ENCODE measurements at regions not wholly inside any gene's neighbourhood (a gene's known extent, or its start where the extent isn't known, plus 50 kb on each side); places are given as distances from the start of the nearest gene placed in this dataset.

DNA sequence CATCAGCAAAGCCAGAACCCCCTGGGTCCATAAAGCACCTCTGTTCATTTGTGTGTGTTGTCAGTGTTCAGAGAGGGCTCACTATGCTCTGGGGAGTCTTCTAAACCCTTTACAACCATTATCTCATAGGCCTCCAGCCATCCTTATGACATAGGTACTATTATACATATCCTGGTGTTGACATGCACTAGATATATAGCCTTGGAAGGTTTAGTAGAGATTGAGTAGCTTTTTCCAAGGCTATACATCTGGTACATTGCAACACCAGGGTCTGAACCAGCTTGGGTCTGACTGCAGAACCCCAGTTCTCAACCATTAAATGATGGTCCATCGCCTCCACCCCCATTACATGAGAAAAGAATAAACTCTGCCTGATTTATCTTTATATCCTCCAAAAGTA, 253.6 kb upstream of the MKLN1 start:
- TF ChIP-seq, protein P1, sequence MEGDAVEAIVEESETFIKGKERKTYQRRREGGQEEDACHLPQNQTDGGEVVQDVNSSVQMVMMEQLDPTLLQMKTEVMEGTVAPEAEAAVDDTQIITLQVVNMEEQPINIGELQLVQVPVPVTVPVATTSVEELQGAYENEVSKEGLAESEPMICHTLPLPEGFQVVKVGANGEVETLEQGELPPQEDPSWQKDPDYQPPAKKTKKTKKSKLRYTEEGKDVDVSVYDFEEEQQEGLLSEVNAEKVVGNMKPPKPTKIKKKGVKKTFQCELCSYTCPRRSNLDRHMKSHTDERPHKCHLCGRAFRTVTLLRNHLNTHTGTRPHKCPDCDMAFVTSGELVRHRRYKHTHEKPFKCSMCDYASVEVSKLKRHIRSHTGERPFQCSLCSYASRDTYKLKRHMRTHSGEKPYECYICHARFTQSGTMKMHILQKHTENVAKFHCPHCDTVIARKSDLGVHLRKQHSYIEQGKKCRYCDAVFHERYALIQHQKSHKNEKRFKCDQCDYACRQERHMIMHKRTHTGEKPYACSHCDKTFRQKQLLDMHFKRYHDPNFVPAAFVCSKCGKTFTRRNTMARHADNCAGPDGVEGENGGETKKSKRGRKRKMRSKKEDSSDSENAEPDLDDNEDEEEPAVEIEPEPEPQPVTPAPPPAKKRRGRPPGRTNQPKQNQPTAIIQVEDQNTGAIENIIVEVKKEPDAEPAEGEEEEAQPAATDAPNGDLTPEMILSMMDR (conservative IDR thresholded peaks at IDR 0.05; ENCODE audit: low read depth, low read length): no peak
- no peak for TF ChIP-seq EZH2 (IDR thresholded peaks at IDR 0.05; ENCODE audit: borderline replicate concordance, low read depth, low read length, poor library complexity, severe bottlenecking)

Measured in A673 (cell line).